Superior temporal gyrus (tissue), 1 donor: ENCODE measurements at regions not wholly inside any gene's neighbourhood (a gene's known extent, or its start where the extent isn't known, plus 50 kb on each side); places are given as distances from the start of the nearest gene placed in this dataset.

Source experiments
- DNase-seq: peaks from one replicate; pipeline ENCODE4 v3.0.0-alpha.2; 2016; ENCODE audit errors: extremely low spot score

DNA sequence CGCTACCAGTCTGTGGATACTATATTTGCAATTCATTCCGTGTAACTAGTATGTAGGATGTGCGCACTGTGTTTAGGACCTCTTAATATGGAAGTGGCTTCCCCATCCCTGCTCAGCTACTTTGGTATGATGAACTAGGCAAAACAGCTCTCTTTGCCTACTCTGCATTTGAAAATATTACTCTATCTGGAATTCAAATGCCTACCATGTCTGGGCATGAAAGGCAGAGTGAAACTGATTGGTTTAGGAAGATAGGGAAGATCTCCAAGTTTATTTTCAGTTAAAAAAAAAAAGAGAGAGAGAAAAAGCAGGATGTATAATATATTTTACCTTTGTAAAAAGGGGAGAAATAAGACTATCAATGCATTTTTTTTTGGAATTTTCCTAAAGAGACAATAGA lies 74.1 kb upstream of the ELL2 start:
- DNase-seq: no peak

GRCh38 chr5:96033116-96033515 lies 71.5 kb upstream of the ELL2 start:
- no peak for DNase-seq

GRCh38 chr5:96031811-96032261 lies 70.2 kb upstream of the ELL2 start:
- DNase-seq: no peak

DNA sequence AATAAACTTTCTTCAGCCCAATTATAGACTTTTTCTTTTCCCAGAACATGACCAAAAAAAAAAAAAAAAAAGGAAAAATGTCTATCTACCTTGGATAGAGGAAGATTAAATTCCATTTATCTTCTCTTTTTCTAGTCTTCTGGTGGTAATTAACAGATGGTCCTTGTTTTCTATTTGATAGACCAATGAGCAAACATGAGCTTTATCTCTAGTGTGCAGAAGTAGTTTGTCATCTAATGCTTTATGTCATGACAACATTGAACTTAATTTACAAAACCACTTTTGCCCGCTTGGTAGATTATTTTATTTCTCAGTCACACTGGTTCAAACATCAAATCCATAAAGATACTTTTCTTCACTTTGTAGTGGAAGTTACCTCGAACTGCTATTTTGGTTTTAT lies 69.5 kb upstream of the ELL2 start:
- no peak for DNase-seq

GRCh38 chr5:96026406-96027041 lies 64.9 kb upstream of the ELL2 start:
- no peak for DNase-seq

DNA sequence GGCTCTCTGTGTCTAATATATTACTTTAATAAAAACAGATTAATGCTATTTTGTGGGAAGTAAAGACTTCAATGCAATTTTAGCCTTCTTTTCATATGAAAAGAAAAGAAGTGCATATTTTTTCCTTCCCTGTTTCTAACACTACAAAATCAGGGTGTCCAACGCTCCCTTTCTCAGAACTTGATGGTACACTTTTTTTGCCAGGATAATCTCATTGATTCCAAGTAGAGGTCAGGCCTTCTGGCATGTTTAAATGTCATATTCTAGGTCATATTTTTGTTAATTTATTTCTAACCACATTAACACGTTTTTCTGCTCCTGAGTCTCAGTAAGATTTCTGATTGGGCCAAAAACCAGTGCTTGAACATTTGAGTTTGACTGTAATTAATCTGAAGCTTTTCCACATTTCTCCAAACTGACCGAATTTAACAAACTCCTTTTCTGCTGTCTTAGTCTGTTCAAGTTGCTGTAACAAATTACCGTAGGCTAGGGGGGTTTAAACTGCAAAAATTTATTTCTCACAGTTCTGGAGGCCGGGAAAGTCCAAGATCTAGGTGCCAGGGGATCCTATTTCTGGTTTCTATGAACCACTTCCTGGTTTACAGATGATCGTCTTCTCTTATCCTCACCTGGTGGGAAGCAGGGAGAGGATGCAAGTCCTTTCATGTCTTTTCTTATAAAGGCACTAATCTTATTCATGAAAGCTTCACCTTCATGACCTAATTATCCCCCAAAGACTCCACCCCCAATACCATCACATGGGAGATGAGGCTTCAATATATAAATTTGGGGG lies 63.2 kb upstream of the ELL2 start:
- no peak for DNase-seq

DNA sequence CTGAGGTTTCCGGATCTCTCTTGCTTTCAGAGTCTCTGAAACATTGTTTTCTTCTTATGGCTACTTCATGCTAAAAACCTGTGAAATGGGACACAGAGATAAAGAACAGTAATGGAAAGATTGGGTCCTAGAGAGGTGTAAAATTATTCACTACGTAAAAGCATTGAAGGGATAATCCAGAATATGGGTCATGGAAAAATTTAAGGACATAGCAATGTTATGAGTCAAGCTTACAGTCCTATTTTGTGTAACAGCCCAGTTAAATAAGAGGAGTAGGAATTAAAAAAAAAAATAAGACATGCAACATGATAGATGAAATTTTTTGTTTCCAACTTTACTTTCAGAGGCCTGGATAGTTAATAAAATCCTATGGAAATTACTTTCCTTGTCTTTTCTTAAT lies 61.9 kb upstream of the ELL2 start:
- no peak for DNase-seq

DNA sequence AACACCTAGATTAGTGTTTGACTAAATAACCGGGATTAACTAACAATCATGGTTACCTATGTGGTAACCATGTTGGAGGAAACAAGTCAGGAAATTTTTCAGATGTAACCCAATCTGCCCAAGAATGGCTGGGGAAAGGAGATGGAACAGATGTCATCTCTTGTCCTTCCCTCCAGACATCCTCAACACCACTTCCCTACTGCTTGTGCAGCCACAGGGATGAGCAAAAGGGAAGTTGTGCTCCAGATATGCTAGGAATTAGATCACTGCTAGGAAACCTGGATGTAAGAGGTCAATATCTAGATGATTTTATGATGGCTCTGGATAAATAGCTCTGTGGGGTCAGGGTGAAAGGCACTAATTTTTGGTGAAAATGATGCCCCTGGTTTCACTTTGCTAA lies 61.3 kb upstream of the ELL2 start:
- DNase-seq: no peak

DNA sequence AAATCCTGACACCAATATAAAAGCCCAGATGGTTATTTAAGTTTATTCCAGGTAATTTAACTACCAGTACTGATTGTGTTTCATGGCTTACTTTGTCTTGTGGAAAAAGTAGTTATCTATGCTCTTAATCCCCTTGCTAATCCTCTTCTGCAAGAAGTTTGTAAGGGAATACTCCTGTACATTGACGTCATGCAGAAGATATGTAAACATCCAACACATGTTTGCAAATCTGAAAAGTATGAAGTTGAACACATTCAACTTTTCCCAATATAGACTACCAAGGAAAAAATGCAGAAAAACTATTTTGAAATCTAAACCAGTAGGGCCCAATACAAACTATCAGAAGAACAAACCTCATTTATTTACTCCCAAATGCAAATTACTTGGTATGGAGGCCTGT lies 56.3 kb upstream of the ELL2 start:
- no peak for DNase-seq

DNA sequence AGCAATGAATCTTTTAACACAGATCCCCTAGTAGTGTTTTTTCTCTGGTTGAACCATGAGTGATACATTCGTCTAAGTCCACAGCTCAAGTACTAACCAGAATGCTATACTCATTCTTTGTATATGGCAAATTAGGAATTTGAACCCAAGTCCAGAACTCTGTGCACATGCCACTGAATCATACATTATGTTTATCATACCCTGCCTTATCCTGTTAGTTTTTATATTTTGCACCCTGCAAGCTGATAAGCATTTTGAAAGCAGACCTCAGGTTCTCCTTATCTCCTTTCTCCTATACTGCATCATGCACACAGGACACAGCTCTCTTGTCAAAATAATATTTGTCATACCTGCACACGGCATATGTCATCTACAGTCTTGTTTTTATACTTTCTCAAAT lies 54.6 kb upstream of the ELL2 start:
- no peak for DNase-seq

DNA sequence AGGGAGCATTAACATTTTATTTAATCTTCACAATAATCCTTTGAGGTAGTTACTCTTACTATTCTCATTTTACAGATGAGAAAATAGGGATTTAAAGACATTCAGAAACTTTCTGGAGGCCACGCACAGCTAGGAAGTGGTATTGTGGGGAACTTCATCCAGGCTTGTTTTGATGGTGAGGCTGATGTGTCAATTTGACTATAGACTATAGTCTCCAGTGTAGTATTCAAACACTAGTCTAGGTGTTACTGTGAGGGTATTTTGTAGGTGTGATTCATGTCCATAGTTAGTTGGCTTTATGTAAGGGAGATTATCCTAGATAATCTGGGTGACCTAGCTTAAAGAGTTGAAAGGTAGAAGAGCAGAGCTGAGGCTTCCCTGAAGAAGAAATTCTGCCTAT lies 54.1 kb upstream of the ELL2 start:
- no peak for DNase-seq

- no peak for DNase-seq
These were observed 52.7 kb upstream of the ELL2 start for GRCh38 chr5:96014395-96014794.

GRCh38 chr5:96013254-96013653 lies 51.6 kb upstream of the ELL2 start:
- no peak for DNase-seq

GRCh38 chr5:96012399-96012798 lies 50.7 kb upstream of the ELL2 start:
- no peak for DNase-seq
